T-helper 2 cell treated with Interferon-gamma antibody and Interleukin-4, amounts not matched to agents 5 μg/mL and 100 μg/mL, for 36 hours (primary cell): ENCODE measurements at regions not wholly inside any gene's neighbourhood (a gene's known extent, or its start where the extent isn't known, plus 50 kb on each side); places are given as distances from the start of the nearest gene placed in this dataset.
"Not testable (repeated sequence)": the region's sequence is repeated elsewhere in the genome, so short reads cannot be mapped to it uniquely, and the experiment has no call there.

Source experiments
- DNase-seq: peaks from one replicate; pipeline ENCODE4 v3.0.0; 2021; ENCODE audit warnings: low spot score
- H3K27ac Mint-ChIP-seq: one replicate; pipeline ENCODE4 v1.8.0; 2021; ENCODE audit warnings: mild to moderate bottlenecking, mixed read lengths
- H3K27me3 Mint-ChIP-seq: one replicate; pipeline ENCODE4 v1.8.0; 2021; ENCODE audit warnings: low read depth, mixed read lengths
- H3K36me3 Mint-ChIP-seq: one replicate; pipeline ENCODE4 v1.8.0; 2021; ENCODE audit warnings: low read depth, mixed read lengths
- H3K4me1 Mint-ChIP-seq: one replicate; pipeline ENCODE4 v1.8.0; 2021; ENCODE audit warnings: low read depth, mixed read lengths
- H3K4me3 Mint-ChIP-seq: one replicate; pipeline ENCODE4 v1.8.0; 2022; ENCODE audit warnings: mild to moderate bottlenecking, moderate library complexity, mixed read lengths
- H3K9me3 Mint-ChIP-seq: one replicate; pipeline ENCODE4 v1.8.0; 2021; ENCODE audit warnings: mixed read lengths

GRCh38 chr5:136501133-136501532, 135.8 kb upstream of the TRPC7 start:
- Mint-ChIP-seq H3K27ac (no peak overlapping the region), H3K36me3 (no peaks in the 10 kb centered on the region), H3K4me1 (no peaks in the 10 kb centered on the region), H3K4me3 (no peak overlapping the region), H3K27me3 (no peaks in the 10 kb centered on the region), H3K9me3 (peaks cover 42% of the 10 kb centered on the region)
- no peak for DNase-seq

- H3K4me3 Mint-ChIP-seq: no peak overlapping the region
Observed at GRCh38 chr5:136492587-136492986, 127.2 kb upstream of the TRPC7 start.

DNA sequence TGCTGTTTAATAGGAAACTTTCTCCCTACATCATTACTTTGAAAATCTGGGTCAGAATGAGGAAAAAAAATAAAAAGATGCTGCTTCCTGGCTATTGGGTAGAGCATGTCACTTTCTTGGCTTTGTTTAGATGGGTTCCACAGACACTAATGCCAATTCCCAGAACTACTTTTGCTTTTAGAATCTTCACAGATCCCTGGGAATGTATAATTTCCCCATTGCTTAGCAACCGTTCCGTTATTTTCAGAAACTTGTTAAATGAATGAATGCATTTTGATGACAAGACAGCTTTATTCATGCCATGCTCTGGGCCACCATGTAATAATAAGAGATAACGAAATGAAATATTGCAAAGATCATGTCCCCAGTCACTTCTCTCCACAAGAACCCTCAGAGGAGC, 126.5 kb upstream of the TRPC7 start:
- Mint-ChIP-seq H3K27me3 (no peaks in the 10 kb centered on the region), H3K27ac (no peak overlapping the region), H3K9me3 (peaks cover 9% of the 10 kb centered on the region), H3K4me3 (no peak overlapping the region), H3K36me3 (no peaks in the 10 kb centered on the region), H3K4me1 (no peaks in the 10 kb centered on the region)
- DNase-seq: no peak

More at GRCh38 chr5:136492587-136492986, 127.2 kb upstream of the TRPC7 start:
- Mint-ChIP-seq H3K4me1 (no peaks in the 10 kb centered on the region), H3K9me3 (peaks cover 16% of the 10 kb centered on the region), H3K27me3 (no peaks in the 10 kb centered on the region), H3K36me3 (no peaks in the 10 kb centered on the region), H3K27ac (no peak overlapping the region)
- no peak for DNase-seq

DNA sequence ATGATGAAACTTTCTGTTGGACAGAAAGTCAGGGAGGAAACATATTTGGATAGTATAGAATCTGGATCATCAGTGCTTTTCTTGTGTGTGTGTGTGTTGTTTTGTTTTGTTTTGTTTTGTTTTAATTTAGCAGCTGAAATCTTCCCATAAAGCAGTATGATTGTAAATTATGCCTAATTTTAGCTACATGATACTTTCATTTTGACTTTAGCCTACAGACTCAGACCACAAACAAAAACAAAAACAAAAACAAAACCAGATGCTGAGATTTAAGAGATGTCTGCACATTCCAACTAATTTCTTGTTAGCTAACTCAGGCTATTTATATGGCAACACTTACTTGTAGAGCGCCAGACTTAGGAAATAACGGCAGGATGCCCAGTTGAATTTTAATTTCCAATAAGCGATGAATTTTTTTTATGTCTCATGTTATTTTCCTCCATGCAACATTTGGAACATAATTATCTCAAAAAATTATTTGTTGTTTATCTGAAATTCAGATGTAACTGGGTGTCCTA, 119.5 kb upstream of the TRPC7 start:
- H3K36me3 Mint-ChIP-seq: no peaks in the 10 kb centered on the region
- H3K4me1 Mint-ChIP-seq: no peaks in the 10 kb centered on the region
- no peak overlapping the region for H3K27ac Mint-ChIP-seq
- H3K4me3 Mint-ChIP-seq: no peak overlapping the region
- H3K27me3 Mint-ChIP-seq: no peaks in the 10 kb centered on the region
- no peaks in the 10 kb centered on the region for H3K9me3 Mint-ChIP-seq
- no peak for DNase-seq

DNA sequence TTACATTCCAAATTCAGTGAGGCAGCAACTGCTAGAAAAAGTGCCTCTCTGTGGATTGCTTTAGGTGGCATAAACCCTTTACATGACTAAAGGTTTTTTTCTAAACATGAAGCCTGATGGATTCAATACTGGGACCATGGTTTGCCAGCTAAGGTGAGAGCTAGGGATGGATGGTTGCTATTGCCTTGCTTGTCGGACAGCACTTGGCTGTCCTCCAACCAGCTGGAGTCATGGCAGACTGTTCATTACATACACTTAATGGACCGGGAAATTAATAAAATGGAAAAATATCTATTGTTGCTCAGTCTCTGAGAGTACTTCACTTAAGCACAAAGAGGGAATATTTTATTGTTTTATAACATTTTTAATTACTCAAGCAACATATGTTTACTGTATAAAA, 116.9 kb upstream of the TRPC7 start:
- Mint-ChIP-seq H3K9me3 (no peaks in the 10 kb centered on the region), H3K4me3 (no peak overlapping the region), H3K4me1 (no peaks in the 10 kb centered on the region), H3K36me3 (no peaks in the 10 kb centered on the region), H3K27ac (no peak overlapping the region), H3K27me3 (no peaks in the 10 kb centered on the region)
- no peak for DNase-seq

DNA sequence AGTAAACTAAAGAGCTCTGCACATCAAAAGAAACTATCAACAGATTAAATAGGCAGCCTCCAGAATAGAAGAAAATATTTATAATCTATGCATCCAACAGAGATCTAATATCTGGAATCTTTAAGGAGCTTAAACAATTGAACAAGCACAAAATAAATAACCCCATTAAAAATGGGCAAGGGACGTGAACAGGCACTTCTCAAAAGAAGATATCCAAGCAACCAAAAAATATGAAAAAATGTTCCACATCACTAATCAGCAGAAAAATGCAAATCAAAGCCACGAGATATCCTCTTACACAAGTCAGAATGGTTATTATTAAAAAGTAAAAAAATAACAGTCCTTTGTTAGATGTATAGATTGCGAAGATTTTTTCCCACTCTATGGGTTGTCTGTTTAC, 109.1 kb upstream of the TRPC7 start:
- Mint-ChIP-seq H3K27me3 (no peaks in the 10 kb centered on the region), H3K27ac (no peak overlapping the region), H3K4me1 (no peaks in the 10 kb centered on the region), H3K36me3 (no peaks in the 10 kb centered on the region), H3K9me3 (no peaks in the 10 kb centered on the region), H3K4me3 (no peak overlapping the region)
- no peak for DNase-seq

DNA sequence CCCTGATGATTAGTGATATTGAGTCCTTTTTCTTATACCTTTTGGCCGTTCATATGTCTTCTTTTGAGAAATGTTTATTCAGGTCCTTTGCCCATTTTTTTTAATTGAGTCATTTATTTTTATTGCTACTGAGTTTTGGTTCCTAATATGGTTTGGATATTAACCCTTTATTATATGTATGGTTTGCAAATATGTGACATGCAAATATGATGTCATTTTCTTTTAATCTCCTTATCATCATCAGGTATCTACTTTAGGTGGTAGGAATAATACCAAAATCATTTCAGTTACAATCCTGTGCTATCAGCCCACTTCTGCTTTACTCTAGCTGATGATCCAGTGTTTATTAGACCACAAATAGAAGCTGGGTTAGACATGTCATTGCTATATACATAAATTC, 102.3 kb upstream of the TRPC7 start:
- H3K36me3 Mint-ChIP-seq: no peaks in the 10 kb centered on the region
- H3K9me3 Mint-ChIP-seq: no peaks in the 10 kb centered on the region
- no peak overlapping the region for H3K4me3 Mint-ChIP-seq
- no peaks in the 10 kb centered on the region for H3K27me3 Mint-ChIP-seq
- H3K27ac Mint-ChIP-seq: no peak overlapping the region
- no peaks in the 10 kb centered on the region for H3K4me1 Mint-ChIP-seq
- no peak for DNase-seq

- H3K36me3 Mint-ChIP-seq: no peaks in the 10 kb centered on the region
- no peak overlapping the region for H3K27ac Mint-ChIP-seq
- no peaks in the 10 kb centered on the region for H3K27me3 Mint-ChIP-seq
- no peaks in the 10 kb centered on the region for H3K4me1 Mint-ChIP-seq
- DNase-seq: no peak
- no peaks in the 10 kb centered on the region for H3K9me3 Mint-ChIP-seq
- H3K4me3 Mint-ChIP-seq: no peak overlapping the region
Observed at GRCh38 chr5:136466041-136466415, 100.7 kb upstream of the TRPC7 start.

DNA sequence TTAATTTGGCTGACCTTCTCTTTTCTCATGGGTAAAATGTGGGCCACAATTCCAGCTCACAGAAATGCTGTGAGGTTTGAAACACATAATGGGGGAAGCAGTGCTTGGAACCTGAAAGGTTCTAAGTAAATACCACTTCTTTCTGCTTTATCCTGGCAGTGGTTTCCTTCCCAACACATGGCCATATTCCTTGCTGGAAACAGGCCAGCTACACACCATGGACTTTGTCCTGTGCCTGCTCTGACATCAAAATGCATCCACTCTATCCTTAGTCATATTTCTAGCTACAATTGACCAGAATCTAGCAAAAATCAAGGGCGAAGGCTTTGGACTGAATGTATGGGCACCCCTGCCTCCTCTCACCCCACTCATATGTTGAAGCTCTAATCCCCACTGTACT, 93.1 kb upstream of the TRPC7 start:
- H3K9me3 Mint-ChIP-seq: no peaks in the 10 kb centered on the region
- no peaks in the 10 kb centered on the region for H3K4me1 Mint-ChIP-seq
- no peaks in the 10 kb centered on the region for H3K27me3 Mint-ChIP-seq
- no peak for DNase-seq
- H3K36me3 Mint-ChIP-seq: no peaks in the 10 kb centered on the region
- no peak overlapping the region for H3K4me3 Mint-ChIP-seq
- no peak overlapping the region for H3K27ac Mint-ChIP-seq

DNA sequence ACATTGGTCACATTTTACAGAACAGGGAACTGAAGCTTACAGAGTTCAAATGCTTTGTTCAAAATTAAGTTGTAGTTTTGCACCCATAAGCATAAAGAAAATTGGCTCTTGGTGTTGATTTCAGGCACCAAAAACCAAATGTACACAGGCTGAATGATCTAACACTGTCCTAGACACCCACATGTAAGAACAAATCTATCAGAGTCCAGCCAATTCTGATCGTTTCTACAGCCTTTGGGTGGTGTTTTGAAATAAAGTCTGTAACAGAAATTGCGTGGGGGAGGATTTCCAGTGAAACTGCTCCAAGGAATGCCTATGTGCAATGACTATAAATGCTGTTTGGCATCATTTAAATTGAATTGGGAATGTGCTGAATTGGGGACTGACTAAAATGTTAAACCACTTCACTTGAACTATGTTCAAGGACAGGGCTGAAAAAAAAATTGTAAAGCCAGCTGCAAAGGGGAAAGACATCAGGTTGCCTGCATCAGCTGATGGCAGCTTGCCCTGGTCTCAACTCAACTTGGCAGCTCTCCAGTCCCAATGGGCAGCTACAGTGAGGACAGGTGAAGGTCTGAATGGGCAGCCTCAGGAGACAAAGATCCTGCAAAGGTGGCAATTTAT, 92.2 kb upstream of the TRPC7 start:
- Mint-ChIP-seq H3K4me3 (no peak overlapping the region), H3K9me3 (no peaks in the 10 kb centered on the region), H3K36me3 (no peaks in the 10 kb centered on the region), H3K27me3 (no peaks in the 10 kb centered on the region), H3K27ac (no peak overlapping the region), H3K4me1 (no peaks in the 10 kb centered on the region)
- no peak for DNase-seq

DNA sequence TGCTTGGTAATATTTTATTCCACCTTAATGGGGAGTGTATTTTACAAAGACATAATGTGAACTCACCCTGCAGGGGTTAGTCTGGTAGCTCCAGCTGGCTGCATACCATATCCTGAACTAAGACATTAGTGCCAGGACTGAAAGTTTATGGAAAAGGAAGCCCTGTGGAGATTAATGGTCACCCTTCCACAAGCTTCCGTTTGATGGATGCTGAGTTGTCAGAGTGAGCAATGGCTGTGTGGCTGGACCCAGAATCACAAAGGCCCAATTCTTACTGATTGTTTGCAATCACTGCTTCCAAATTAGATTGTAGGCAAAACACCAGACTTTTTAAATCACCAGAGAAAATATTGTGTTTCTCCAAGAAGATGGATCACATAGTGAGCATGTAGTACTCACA, 90.1 kb upstream of the TRPC7 start:
- no peak for DNase-seq
- Mint-ChIP-seq H3K9me3 (peaks cover 4% of the 10 kb centered on the region), H3K36me3 (no peaks in the 10 kb centered on the region), H3K4me3 (no peak overlapping the region), H3K4me1 (no peaks in the 10 kb centered on the region), H3K27me3 (no peaks in the 10 kb centered on the region), H3K27ac (no peak overlapping the region)

DNA sequence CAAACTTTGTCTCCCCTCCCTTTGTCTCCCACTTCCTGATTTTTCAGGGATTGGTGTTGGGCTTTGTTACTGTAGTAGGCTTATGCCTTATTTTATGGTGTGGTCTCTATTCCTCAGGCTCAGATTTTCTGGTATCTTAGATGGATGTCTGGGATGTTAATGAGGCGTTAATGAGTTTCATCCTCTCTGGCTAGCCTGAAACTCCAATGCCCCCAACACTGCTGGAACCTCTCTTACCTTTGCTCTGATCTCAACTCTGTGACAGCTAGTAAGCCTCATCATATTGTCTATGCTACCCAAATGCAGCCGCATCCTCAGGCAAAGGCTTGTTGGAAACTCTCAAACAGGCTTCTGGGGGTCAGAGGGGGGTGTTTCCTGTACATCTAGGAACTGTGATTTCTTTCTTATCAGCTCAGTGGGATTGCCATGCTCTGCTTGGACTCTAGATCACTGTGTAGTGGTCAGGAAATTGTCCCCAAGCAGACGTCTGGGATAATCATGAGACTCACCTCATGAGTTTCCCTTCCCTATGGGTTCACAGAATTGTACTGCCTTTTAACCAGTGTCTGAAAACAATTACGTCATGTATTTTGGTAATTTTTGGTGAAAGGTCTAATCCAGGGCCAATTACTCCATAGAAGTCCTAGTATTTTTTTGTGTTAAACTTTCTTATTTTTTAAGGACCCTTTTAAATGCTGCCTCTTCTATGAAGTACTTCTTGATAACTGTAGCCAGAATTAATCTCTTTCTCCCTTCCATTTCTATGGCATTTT, 88.8 kb upstream of the TRPC7 start:
- Mint-ChIP-seq H3K27ac (no peak overlapping the region), H3K36me3 (no peaks in the 10 kb centered on the region), H3K27me3 (no peaks in the 10 kb centered on the region), H3K4me1 (peaks cover under 1% of the 10 kb centered on the region), H3K4me3 (no peak overlapping the region), H3K9me3 (peaks cover 6% of the 10 kb centered on the region)
- no peak for DNase-seq

GRCh38 chr5:136453199-136453598, 87.9 kb upstream of the TRPC7 start:
- Mint-ChIP-seq H3K36me3 (no peaks in the 10 kb centered on the region), H3K27ac (no peak overlapping the region), H3K9me3 (peaks cover 6% of the 10 kb centered on the region), H3K4me3 (no peak overlapping the region), H3K4me1 (peaks cover 5% of the 10 kb centered on the region), H3K27me3 (no peaks in the 10 kb centered on the region)
- DNase-seq: no peak

GRCh38 chr5:136447576-136447975, 82.2 kb upstream of the TRPC7 start:
- not testable (repeated sequence) for H3K9me3 Mint-ChIP-seq, H3K27ac Mint-ChIP-seq, H3K27me3 Mint-ChIP-seq, H3K36me3 Mint-ChIP-seq, DNase-seq, H3K4me3 Mint-ChIP-seq, H3K4me1 Mint-ChIP-seq

DNA sequence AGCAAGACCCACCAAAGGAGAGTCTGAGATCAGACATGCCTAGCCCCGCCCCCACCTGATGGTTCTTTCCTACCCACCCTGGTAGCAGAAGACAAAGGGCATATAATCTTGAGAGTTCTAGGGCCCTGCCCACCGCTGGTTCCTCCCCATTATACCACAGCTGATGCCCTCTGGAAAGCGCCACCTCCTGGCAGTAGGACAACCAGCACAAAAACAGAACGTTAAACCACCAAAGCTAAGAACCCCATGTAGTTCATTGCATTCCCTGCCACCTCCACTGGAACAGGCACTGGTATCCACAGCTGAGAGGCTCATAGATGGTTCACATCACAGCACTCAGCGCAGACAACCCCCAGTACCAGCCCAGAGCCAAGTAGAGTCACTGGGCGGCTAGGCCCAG, 81.2 kb upstream of the TRPC7 start:
- H3K4me3 Mint-ChIP-seq: no peak overlapping the region

More for the DNA sequence above, 81.2 kb upstream of the TRPC7 start:
- no peaks in the 10 kb centered on the region for H3K27me3 Mint-ChIP-seq
- H3K4me1 Mint-ChIP-seq: peaks cover 5% of the 10 kb centered on the region
- peaks cover 6% of the 10 kb centered on the region for H3K9me3 Mint-ChIP-seq
- H3K36me3 Mint-ChIP-seq: no peaks in the 10 kb centered on the region
- no peak for DNase-seq
- no peak overlapping the region for H3K27ac Mint-ChIP-seq
